22Rv1 (cell line): ENCODE measurements at regions not wholly inside any gene's neighbourhood (a gene's known extent, or its start where the extent isn't known, plus 50 kb on each side); places are given as distances from the start of the nearest gene placed in this dataset.

ENCODE experiments used
- ZFX ChIP-seq: fragments of 450-650 bp; IDR thresholded peaks from 2 replicates; pipeline ENCODE4 v1.6.1; 2017; ENCODE audit warnings: antibody characterized with exemption, borderline replicate concordance
- TF ChIP-seq, protein P1 (sequence below): fragments of 450-650 bp; IDR thresholded peaks from 2 replicates; pipeline ENCODE4 v1.5.1; 2017; ENCODE audit warnings: mild to moderate bottlenecking

DNA sequence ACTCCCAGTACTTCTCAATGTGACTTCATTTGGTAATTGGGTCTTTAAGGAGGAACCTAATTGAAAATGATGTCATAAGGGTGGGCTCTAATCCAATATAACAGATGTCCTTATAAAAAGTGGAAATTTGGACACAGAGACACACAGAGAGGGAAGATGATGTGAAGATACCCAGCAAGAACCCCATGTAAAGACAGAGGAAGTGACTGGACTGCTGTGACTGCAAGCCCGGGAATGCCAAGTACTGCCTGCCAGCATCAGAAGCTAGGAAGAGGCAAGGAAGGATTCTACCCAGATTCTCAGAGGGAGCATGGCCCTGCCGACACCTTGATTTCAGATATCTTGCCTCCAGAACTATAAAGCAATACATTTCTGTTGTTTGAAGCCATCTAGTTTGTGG, 239.3 kb downstream of the KCTD12 start:
- TF ChIP-seq, protein P1, sequence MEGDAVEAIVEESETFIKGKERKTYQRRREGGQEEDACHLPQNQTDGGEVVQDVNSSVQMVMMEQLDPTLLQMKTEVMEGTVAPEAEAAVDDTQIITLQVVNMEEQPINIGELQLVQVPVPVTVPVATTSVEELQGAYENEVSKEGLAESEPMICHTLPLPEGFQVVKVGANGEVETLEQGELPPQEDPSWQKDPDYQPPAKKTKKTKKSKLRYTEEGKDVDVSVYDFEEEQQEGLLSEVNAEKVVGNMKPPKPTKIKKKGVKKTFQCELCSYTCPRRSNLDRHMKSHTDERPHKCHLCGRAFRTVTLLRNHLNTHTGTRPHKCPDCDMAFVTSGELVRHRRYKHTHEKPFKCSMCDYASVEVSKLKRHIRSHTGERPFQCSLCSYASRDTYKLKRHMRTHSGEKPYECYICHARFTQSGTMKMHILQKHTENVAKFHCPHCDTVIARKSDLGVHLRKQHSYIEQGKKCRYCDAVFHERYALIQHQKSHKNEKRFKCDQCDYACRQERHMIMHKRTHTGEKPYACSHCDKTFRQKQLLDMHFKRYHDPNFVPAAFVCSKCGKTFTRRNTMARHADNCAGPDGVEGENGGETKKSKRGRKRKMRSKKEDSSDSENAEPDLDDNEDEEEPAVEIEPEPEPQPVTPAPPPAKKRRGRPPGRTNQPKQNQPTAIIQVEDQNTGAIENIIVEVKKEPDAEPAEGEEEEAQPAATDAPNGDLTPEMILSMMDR, result no peak
- no peak for TF ChIP-seq ZFX
